ENCODE measurements at regions not wholly inside any gene's neighbourhood (a gene's known extent, or its start where the extent isn't known, plus 50 kb on each side); places are given as distances from the start of the nearest gene placed in this dataset.

GRCh38 chr6:10156875-10157274, 258.0 kb downstream of the TFAP2A start:
- DNase-seq (ENCODE audit: low read depth in 6 of 9, low spot score in 9 of 9) = no peak
- no peaks in the 10 kb centered on the region for H3K4me1 ChIP-seq (ENCODE audit: control insufficient read depth in 2 of 2, insufficient read depth in 2 of 2, low read length in 2 of 2)
- no peak overlapping the region for H3K27ac ChIP-seq (ENCODE audit: low read depth in 1 of 2, low read length in 1 of 2)
- WGBS = 96% methylated on average over 4 of the region's 4 CpGs
- no peaks in the 10 kb centered on the region for H3K27me3 ChIP-seq (ENCODE audit: control insufficient read depth in 2 of 2, insufficient read depth in 1 of 2, low read length in 1 of 2)
- H3K4me3 ChIP-seq (ENCODE audit: low read length in 2 of 2) = no peak overlapping the region
- H3K9me3 ChIP-seq (ENCODE audit: control insufficient read depth in 2 of 2, insufficient read depth in 1 of 2, low read length in 1 of 2) = no peaks in the 10 kb centered on the region
- no peaks in the 10 kb centered on the region for H3K36me3 ChIP-seq (ENCODE audit: control insufficient read depth in 2 of 2, insufficient read depth in 2 of 2, low read length in 1 of 2)

- H3K4me3 ChIP-seq (ENCODE audit: low read length in 2 of 2) = no peak overlapping the region
- H3K27ac ChIP-seq (ENCODE audit: low read depth in 1 of 2, low read length in 1 of 2) = no peak overlapping the region
- no peaks in the 10 kb centered on the region for H3K9me3 ChIP-seq (ENCODE audit: control insufficient read depth in 2 of 2, insufficient read depth in 1 of 2, low read length in 1 of 2)
- no peaks in the 10 kb centered on the region for H3K36me3 ChIP-seq (ENCODE audit: control insufficient read depth in 2 of 2, insufficient read depth in 2 of 2, low read length in 1 of 2)
- H3K4me1 ChIP-seq (ENCODE audit: control insufficient read depth in 2 of 2, insufficient read depth in 2 of 2, low read length in 2 of 2) = no peaks in the 10 kb centered on the region
- DNase-seq (ENCODE audit: low read depth in 6 of 9, low spot score in 9 of 9) = no peak
- no peaks in the 10 kb centered on the region for H3K27me3 ChIP-seq (ENCODE audit: control insufficient read depth in 2 of 2, insufficient read depth in 1 of 2, low read length in 1 of 2)
These were observed 260.6 kb downstream of the TFAP2A start for GRCh38 chr6:10154251-10154650.

- Histone ChIP-seq H3K27ac (ENCODE audit: low read depth in 1 of 2, low read length in 1 of 2) (no peak overlapping the region), H3K27me3 (ENCODE audit: control insufficient read depth in 2 of 2, insufficient read depth in 1 of 2, low read length in 1 of 2) (no peaks in the 10 kb centered on the region), H3K4me1 (ENCODE audit: control insufficient read depth in 2 of 2, insufficient read depth in 2 of 2, low read length in 2 of 2) (no peaks in the 10 kb centered on the region), H3K9me3 (ENCODE audit: control insufficient read depth in 2 of 2, insufficient read depth in 1 of 2, low read length in 1 of 2) (no peaks in the 10 kb centered on the region), H3K36me3 (ENCODE audit: control insufficient read depth in 2 of 2, insufficient read depth in 2 of 2, low read length in 1 of 2) (no peaks in the 10 kb centered on the region), H3K4me3 (ENCODE audit: low read length in 2 of 2) (no peak overlapping the region)
- no peak for DNase-seq (ENCODE audit: low read depth in 6 of 9, low spot score in 9 of 9)
- WGBS = 88% methylated on average over 6 of the region's 6 CpGs
These were observed 263.5 kb downstream of the TFAP2A start for GRCh38 chr6:10151144-10151915.

GRCh38 chr6:10149603-10150002, 265.3 kb downstream of the TFAP2A start:
- H3K36me3 ChIP-seq (ENCODE audit: control insufficient read depth in 2 of 2, insufficient read depth in 2 of 2, low read length in 1 of 2) = no peaks in the 10 kb centered on the region
- H3K27ac ChIP-seq (ENCODE audit: low read depth in 1 of 2, low read length in 1 of 2) = no peak overlapping the region
- no peaks in the 10 kb centered on the region for H3K4me1 ChIP-seq (ENCODE audit: control insufficient read depth in 2 of 2, insufficient read depth in 2 of 2, low read length in 2 of 2)
- H3K27me3 ChIP-seq (ENCODE audit: control insufficient read depth in 2 of 2, insufficient read depth in 1 of 2, low read length in 1 of 2) = no peaks in the 10 kb centered on the region
- H3K4me3 ChIP-seq (ENCODE audit: low read length in 2 of 2) = no peak overlapping the region
- no peak for DNase-seq (ENCODE audit: low read depth in 6 of 9, low spot score in 9 of 9)
- H3K9me3 ChIP-seq (ENCODE audit: control insufficient read depth in 2 of 2, insufficient read depth in 1 of 2, low read length in 1 of 2) = no peaks in the 10 kb centered on the region
- WGBS = 88% methylated on average over 12 of the region's 12 CpGs

- DNase-seq (ENCODE audit: low read depth in 6 of 9, low spot score in 9 of 9) = peak in 2 of 9 donors; percentile 11 to 46
- H3K4me3 ChIP-seq (ENCODE audit: low read length in 2 of 2) = no peak overlapping the region
- no peaks in the 10 kb centered on the region for H3K4me1 ChIP-seq (ENCODE audit: control insufficient read depth in 2 of 2, insufficient read depth in 2 of 2, low read length in 2 of 2)
- whole genome bisulfite sequencing = 62% methylated on average over 5 of the region's 5 CpGs
- no peaks in the 10 kb centered on the region for H3K9me3 ChIP-seq (ENCODE audit: control insufficient read depth in 2 of 2, insufficient read depth in 1 of 2, low read length in 1 of 2)
- no peaks in the 10 kb centered on the region for H3K36me3 ChIP-seq (ENCODE audit: control insufficient read depth in 2 of 2, insufficient read depth in 2 of 2, low read length in 1 of 2)
- no peak overlapping the region for H3K27ac ChIP-seq (ENCODE audit: low read depth in 1 of 2, low read length in 1 of 2)
- no peaks in the 10 kb centered on the region for H3K27me3 ChIP-seq (ENCODE audit: control insufficient read depth in 2 of 2, insufficient read depth in 1 of 2, low read length in 1 of 2)
These were observed 268.0 kb downstream of the TFAP2A start for GRCh38 chr6:10146715-10147451.

GRCh38 chr6:10144772-10145171, 270.1 kb downstream of the TFAP2A start:
- H3K36me3 ChIP-seq (ENCODE audit: control insufficient read depth in 2 of 2, insufficient read depth in 2 of 2, low read length in 1 of 2) = no peaks in the 10 kb centered on the region
- no peaks in the 10 kb centered on the region for H3K4me1 ChIP-seq (ENCODE audit: control insufficient read depth in 2 of 2, insufficient read depth in 2 of 2, low read length in 2 of 2)
- H3K27me3 ChIP-seq (ENCODE audit: control insufficient read depth in 2 of 2, insufficient read depth in 1 of 2, low read length in 1 of 2) = no peaks in the 10 kb centered on the region
- H3K27ac ChIP-seq (ENCODE audit: low read depth in 1 of 2, low read length in 1 of 2) = no peak overlapping the region
- H3K4me3 ChIP-seq (ENCODE audit: low read length in 2 of 2) = no peak overlapping the region
- DNase-seq (ENCODE audit: low read depth in 6 of 9, low spot score in 9 of 9) = no peak
- no peaks in the 10 kb centered on the region for H3K9me3 ChIP-seq (ENCODE audit: control insufficient read depth in 2 of 2, insufficient read depth in 1 of 2, low read length in 1 of 2)
- WGBS = 88% methylated on average over 1 of the region's 1 CpG

- 76% methylated on average over 3 of the region's 3 CpGs for WGBS
- Histone ChIP-seq H3K27me3 (ENCODE audit: control insufficient read depth in 2 of 2, insufficient read depth in 1 of 2, low read length in 1 of 2) (no peaks in the 10 kb centered on the region), H3K9me3 (ENCODE audit: control insufficient read depth in 2 of 2, insufficient read depth in 1 of 2, low read length in 1 of 2) (no peaks in the 10 kb centered on the region), H3K4me1 (ENCODE audit: control insufficient read depth in 2 of 2, insufficient read depth in 2 of 2, low read length in 2 of 2) (no peaks in the 10 kb centered on the region), H3K36me3 (ENCODE audit: control insufficient read depth in 2 of 2, insufficient read depth in 2 of 2, low read length in 1 of 2) (no peaks in the 10 kb centered on the region), H3K27ac (ENCODE audit: low read depth in 1 of 2, low read length in 1 of 2) (no peak overlapping the region), H3K4me3 (ENCODE audit: low read length in 2 of 2) (no peak overlapping the region)
- DNase-seq (ENCODE audit: low read depth in 6 of 9, low spot score in 9 of 9) = no peak
These were observed 273.0 kb downstream of the TFAP2A start for GRCh38 chr6:10141746-10142443.

- WGBS = 77% methylated on average over 3 of the region's 3 CpGs
- no peak overlapping the region for H3K27ac ChIP-seq (ENCODE audit: low read depth in 1 of 2, low read length in 1 of 2)
- no peaks in the 10 kb centered on the region for H3K4me1 ChIP-seq (ENCODE audit: control insufficient read depth in 2 of 2, insufficient read depth in 2 of 2, low read length in 2 of 2)
- H3K27me3 ChIP-seq (ENCODE audit: control insufficient read depth in 2 of 2, insufficient read depth in 1 of 2, low read length in 1 of 2) = no peaks in the 10 kb centered on the region
- no peaks in the 10 kb centered on the region for H3K36me3 ChIP-seq (ENCODE audit: control insufficient read depth in 2 of 2, insufficient read depth in 2 of 2, low read length in 1 of 2)
- H3K9me3 ChIP-seq (ENCODE audit: control insufficient read depth in 2 of 2, insufficient read depth in 1 of 2, low read length in 1 of 2) = no peaks in the 10 kb centered on the region
- no peak for DNase-seq (ENCODE audit: low read depth in 6 of 9, low spot score in 9 of 9)
- H3K4me3 ChIP-seq (ENCODE audit: low read length in 2 of 2) = no peak overlapping the region
These were observed 274.1 kb downstream of the TFAP2A start for GRCh38 chr6:10140824-10141223.

- WGBS = 71% methylated on average over 3 of the region's 3 CpGs
- H3K9me3 ChIP-seq (ENCODE audit: control insufficient read depth in 2 of 2, insufficient read depth in 1 of 2, low read length in 1 of 2) = no peaks in the 10 kb centered on the region
- no peak for DNase-seq (ENCODE audit: low read depth in 6 of 9, low spot score in 9 of 9)
These were observed 274.7 kb downstream of the TFAP2A start for GRCh38 chr6:10140136-10140535.

More at GRCh38 chr6:10140136-10140535, 274.7 kb downstream of the TFAP2A start:
- H3K4me1 ChIP-seq (ENCODE audit: control insufficient read depth in 2 of 2, insufficient read depth in 2 of 2, low read length in 2 of 2) = no peaks in the 10 kb centered on the region
- no peaks in the 10 kb centered on the region for H3K36me3 ChIP-seq (ENCODE audit: control insufficient read depth in 2 of 2, insufficient read depth in 2 of 2, low read length in 1 of 2)
- no peak overlapping the region for H3K4me3 ChIP-seq (ENCODE audit: low read length in 2 of 2)
- no peaks in the 10 kb centered on the region for H3K27me3 ChIP-seq (ENCODE audit: control insufficient read depth in 2 of 2, insufficient read depth in 1 of 2, low read length in 1 of 2)
- no peak overlapping the region for H3K27ac ChIP-seq (ENCODE audit: low read depth in 1 of 2, low read length in 1 of 2)

Measured in thymus (tissue), 11 donors.